Endothelial cell of umbilical vein (primary cell): ENCODE measurements at regions not wholly inside any gene's neighbourhood (a gene's known extent, or its start where the extent isn't known, plus 50 kb on each side); places are given as distances from the start of the nearest gene placed in this dataset.

Source experiments
- BruUV-seq: library from RNA; stranded (reverse); fragments of 400-500 nt; replicated peaks from 2 replicates; lab custom pipeline; 2021; lab: Mats Ljungman, UMichigan
- CTCF ChIA-PET: fragments of 300-600, 350-600 bp; sonication (Branson Sonifier 250); formaldehyde crosslinking; loops from one replicate; lab custom pipeline; 2021; ENCODE audit warnings: antibody characterized with exemption, inconsistent platforms; lab: Charles Lee
- POLR2A ChIA-PET: fragments of 300-600, 350-600 bp; sonication (Branson Sonifier 250); formaldehyde crosslinking; loops from one replicate; lab custom pipeline; 2021; ENCODE audit warnings: antibody characterized with exemption, inconsistent platforms; lab: Charles Lee
- DNase-seq: peaks from one replicate; pipeline ENCODE4 v3.0.0-alpha.2; 2011; ENCODE audit warnings: low read depth, low spot score
- FAIRE-seq: peaks from 2 replicates; lab custom pipeline; 2011; peaks lifted over from hg19 to GRCh38; lab: Jason Lieb, UNC
- H2AFZ ChIP-seq: 2 replicates; pipeline ENCODE4 v1.6.0; 2012; ENCODE audit warnings: low read depth, low read length, control low read depth, inconsistent platforms
- H3K27ac ChIP-seq: 2 replicates; pipeline ENCODE4 v1.5.1; 2011; ENCODE audit warnings: low read depth, mild to moderate bottlenecking, control low read depth, low read length, moderate library complexity; ENCODE audit not compliant: insufficient read depth
- H3K27me3 ChIP-seq, 2 experiments: 2 replicates each; pipeline versions ENCODE4 v1.6.0 to v1.6.1; 2011; ENCODE audit warnings: low read length in 2 of 2, mixed read lengths in 1 of 2; ENCODE audit not compliant: control insufficient read depth in 2 of 2, insufficient read depth in 2 of 2
- H3K36me3 ChIP-seq, 2 experiments: 2 replicates in 1 of 2; 3 replicates in 1 of 2; pipeline ENCODE4 v1.5.1; 2011; ENCODE audit warnings: low read length in 2 of 2, mild to moderate bottlenecking in 1 of 2, moderate library complexity in 1 of 2; ENCODE audit not compliant: control insufficient read depth in 2 of 2, insufficient read depth in 2 of 2; ENCODE audit errors: extremely low read depth in 1 of 2
- H3K4me1 ChIP-seq: 3 replicates; pipeline ENCODE4 v1.5.1; 2011; ENCODE audit warnings: mild to moderate bottlenecking, low read length; ENCODE audit not compliant: control insufficient read depth, insufficient read depth; ENCODE audit errors: extremely low read depth
- H3K4me2 ChIP-seq: 2 replicates; pipeline ENCODE4 v1.6.1; 2011; ENCODE audit warnings: low read length, control low read depth, mixed read lengths; ENCODE audit not compliant: insufficient read depth
- H3K4me3 ChIP-seq, 3 experiments: fragments of 200-600 bp in 1 of 3; sonication (generic), shearing (Covaris generic) in 1 of 3; replicated peaks in 1 of 3; 2 replicates each; pipeline ENCODE4 v1.5.1; 2011 to 2016; ENCODE audit warnings: control low read depth in 3 of 3, low read length in 3 of 3, mild to moderate bottlenecking in 2 of 3, inconsistent platforms in 1 of 3, low read depth in 1 of 3, moderate library complexity in 1 of 3; ENCODE audit not compliant: insufficient read depth in 1 of 3
- H3K79me2 ChIP-seq: 2 replicates; pipeline ENCODE4 v1.6.0; 2012; ENCODE audit warnings: low read length, inconsistent platforms; ENCODE audit not compliant: control insufficient read depth, insufficient read depth
- H3K9ac ChIP-seq: replicated peaks from 2 replicates; pipeline ENCODE3; 2011; ENCODE audit warnings: low read length, control low read depth; ENCODE audit not compliant: insufficient read depth; ENCODE audit errors: extremely low read depth
- H3K9me1 ChIP-seq: replicated peaks from 3 replicates; pipeline ENCODE4 v1.6.0; 2011; ENCODE audit warnings: mild to moderate bottlenecking, low read length; ENCODE audit not compliant: control insufficient read depth, insufficient read depth; ENCODE audit errors: extremely low read depth
- H3K9me3 ChIP-seq: replicated peaks from 2 replicates; pipeline ENCODE4 v1.5.1; 2012; ENCODE audit warnings: low read length, inconsistent platforms; ENCODE audit not compliant: control insufficient read depth, insufficient read depth
- H4K20me1 ChIP-seq: replicated peaks from 2 replicates; pipeline ENCODE3; 2011; ENCODE audit warnings: mild to moderate bottlenecking, low read length; ENCODE audit not compliant: control insufficient read depth, insufficient read depth; ENCODE audit errors: extremely low read depth
- CTCF ChIP-seq, 2 donors: IDR thresholded peaks; 1 replicate in 1 of 2; 2 replicates in 1 of 2; pipeline ENCODE4 v1.5.1; 2011; ENCODE audit warnings: low read length in 2 of 2, mild to moderate bottlenecking in 2 of 2, moderate library complexity in 2 of 2, control low read depth in 1 of 2, inconsistent platforms in 1 of 2, low read depth in 1 of 2; ENCODE audit not compliant: insufficient read depth in 1 of 2; ENCODE audit errors: extremely low read depth in 1 of 2
- EZH2 ChIP-seq: IDR thresholded peaks from 2 replicates; pipeline ENCODE4 v1.6.1; 2012; ENCODE audit warnings: borderline replicate concordance, low read depth, mild to moderate bottlenecking, moderate library complexity, low read length, inconsistent platforms; ENCODE audit not compliant: severe bottlenecking
- FOS ChIP-seq: IDR thresholded peaks from 2 replicates; pipeline ENCODE4 v1.6.1; 2011; ENCODE audit warnings: mild to moderate bottlenecking, low read length, moderate library complexity, borderline replicate concordance; ENCODE audit not compliant: insufficient read depth
- GATA2 ChIP-seq: IDR thresholded peaks from 2 replicates; pipeline ENCODE4 v1.7.0; 2011; ENCODE audit warnings: low read depth, mild to moderate bottlenecking, moderate library complexity, mixed read lengths, low read length; ENCODE audit not compliant: insufficient read length, insufficient read depth
- JUN ChIP-seq: IDR thresholded peaks from 2 replicates; pipeline ENCODE4 v1.6.1; 2011; ENCODE audit warnings: borderline replicate concordance, low read depth; ENCODE audit not compliant: insufficient read length, insufficient read depth
- MYC ChIP-seq: IDR thresholded peaks from one replicate; pipeline ENCODE4 v1.6.1; 2011; ENCODE audit warnings: mild to moderate bottlenecking, low read depth, low read length
- POLR2A ChIP-seq: IDR thresholded peaks from 2 replicates; pipeline ENCODE4 v1.6.1; 2012; ENCODE audit warnings: low read depth, mild to moderate bottlenecking, control low read depth, low read length
- POLR2AphosphoS5 ChIP-seq: IDR thresholded peaks from 2 replicates; pipeline ENCODE4 v1.6.1; 2012; ENCODE audit warnings: low read depth, mild to moderate bottlenecking, control low read depth, low read length, moderate library complexity; ENCODE audit not compliant: insufficient read depth
- dilution Hi-C: fragments of 300-500 bp; cut with MboI; formaldehyde crosslinking; loops from one replicate; pipeline ENCODE4 v1.15.0; 2019; ENCODE audit warnings: low sequenced_read_pairs; ENCODE audit not compliant: extremely low pct_ligation_motif_present
- intact Hi-C: fragments of 100-400 bp; cut with micrococcal nuclease; formaldehyde crosslinking; loops from one replicate; pipeline ENCODE4 v1.10.0; 2022
- TF ChIP-seq, protein P1 (sequence below): IDR thresholded peaks from 2 replicates; pipeline ENCODE4 v1.6.1; 2011; ENCODE audit not compliant: insufficient read depth, insufficient read length

DNA sequence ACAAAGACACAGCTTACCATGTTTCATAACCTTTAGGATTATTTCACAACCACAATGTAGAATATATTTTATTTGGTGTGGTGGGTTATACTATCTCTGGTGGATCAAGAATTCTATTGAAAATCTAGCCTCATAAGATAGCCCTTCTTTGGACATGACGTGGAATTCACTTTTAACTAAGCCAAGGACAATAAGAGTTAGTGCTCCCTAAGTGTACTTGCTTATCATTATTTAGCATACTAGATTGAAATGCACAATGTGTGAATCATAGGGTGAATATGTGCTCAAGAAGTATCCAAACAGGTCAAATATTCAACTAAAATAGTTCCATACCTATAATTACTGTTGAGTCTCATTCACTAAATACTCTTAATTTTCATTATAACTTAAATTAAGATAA, 1179.5 kb upstream of the GOT2 start:
- Histone ChIP-seq H3K4me1 (no peaks in the 10 kb centered on the region), H3K79me2 (no peaks in the 10 kb centered on the region), H3K9me1 (no peaks in the 10 kb centered on the region), H3K4me3 (no peak overlapping the region), H3K36me3 (no peaks in the 10 kb centered on the region), H2AFZ (no peak overlapping the region), H3K9me3 (no peaks in the 10 kb centered on the region), H3K27ac (no peak overlapping the region), H3K4me2 (no peak overlapping the region), H3K9ac (no peak overlapping the region), H4K20me1 (no peaks in the 10 kb centered on the region), H3K27me3 (no peaks in the 10 kb centered on the region)
- no peak for TF ChIP-seq EZH2
- no peak for TF ChIP-seq POLR2A
- no peak for TF ChIP-seq POLR2AphosphoS5
- TF ChIP-seq MYC, result no peak
- no peak for TF ChIP-seq JUN
- TF ChIP-seq, protein P1, sequence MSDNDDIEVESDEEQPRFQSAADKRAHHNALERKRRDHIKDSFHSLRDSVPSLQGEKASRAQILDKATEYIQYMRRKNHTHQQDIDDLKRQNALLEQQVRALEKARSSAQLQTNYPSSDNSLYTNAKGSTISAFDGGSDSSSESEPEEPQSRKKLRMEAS, result no peak
- TF ChIP-seq FOS, result no peak
- TF ChIP-seq CTCF (IDR thresholded peaks at IDR 0.05; ENCODE audit: extremely low read depth in 1 of 2, insufficient read depth in 1 of 2, low read depth in 1 of 2, low read length in 2 of 2), result no peak
- TF ChIP-seq GATA2, result no peak
- ChIA-PET POLR2A (no interaction called here), CTCF (no interaction called here)
- dilution Hi-C loops (no loop called here), intact Hi-C loops (no loop called here)
- DNase-seq, result no peak
- FAIRE-seq, result no peak
- no TSS peak for BruUV-seq
